ENCODE measurements at regions not wholly inside any gene's neighbourhood (a gene's known extent, or its start where the extent isn't known, plus 50 kb on each side); places are given as distances from the start of the nearest gene placed in this dataset.

DNA sequence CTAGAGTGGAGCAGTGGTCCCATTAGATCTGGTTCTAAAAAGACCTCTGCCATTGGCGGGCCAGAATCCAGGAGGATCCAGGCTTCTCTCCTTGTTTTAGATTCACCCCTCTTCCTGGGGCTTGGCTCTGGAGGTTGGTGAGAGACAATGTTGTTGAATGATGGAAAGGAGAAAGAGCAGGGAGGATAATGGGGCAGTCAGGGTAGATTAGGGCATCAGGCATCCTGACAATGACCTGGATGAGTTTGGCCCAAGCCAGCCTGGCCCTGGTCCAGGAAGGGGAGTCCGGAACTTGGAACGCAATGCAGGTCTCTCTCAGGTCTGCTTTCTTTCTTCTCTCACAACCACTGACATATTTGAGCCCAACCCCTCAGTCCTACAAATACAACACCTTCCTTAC is 260.1 kb upstream of the RASGRP1 start:
- Histone ChIP-seq H4K20me1 (ENCODE audit: insufficient read depth) (no peaks in the 10 kb centered on the region), H2AFZ (ENCODE audit: low read depth, low read length) (no peak overlapping the region), H3K9me2 (ENCODE audit: insufficient read depth, low read length) (no peaks in the 10 kb centered on the region), H3K9ac (ENCODE audit: low read length) (no peak overlapping the region), H3K79me2 (replicated peaks; ENCODE audit: insufficient read depth, low read length) (no peaks in the 10 kb centered on the region), H3K27ac (ENCODE audit: low read length) (no peak overlapping the region), H3K4me2 (ENCODE audit: low read length) (no peak overlapping the region), H3K9me3 (ENCODE audit: low read length) (no peaks in the 10 kb centered on the region), H3K4me3 (ENCODE audit: low read length) (no peak overlapping the region), H3K36me3 (ENCODE audit: insufficient read depth, low read length) (no peaks in the 10 kb centered on the region), H3F3A (ENCODE audit: insufficient read depth, low read length, poor library complexity, severe bottlenecking) (no peaks in the 10 kb centered on the region), H3K27me3 (ENCODE audit: insufficient read depth, low read depth, low read length) (peaks cover 11% of the 10 kb centered on the region)
- TF ChIP-seq TAF1 (IDR thresholded peaks at IDR 0.05; ENCODE audit: low read depth): no peak
- TF ChIP-seq POLR2AphosphoS5 (IDR thresholded peaks at IDR 0.05): no peak
- TF ChIP-seq SMC3 (conservative IDR thresholded peaks at IDR 0.05; ENCODE audit: poor library complexity): no peak
- TF ChIP-seq, protein P1, sequence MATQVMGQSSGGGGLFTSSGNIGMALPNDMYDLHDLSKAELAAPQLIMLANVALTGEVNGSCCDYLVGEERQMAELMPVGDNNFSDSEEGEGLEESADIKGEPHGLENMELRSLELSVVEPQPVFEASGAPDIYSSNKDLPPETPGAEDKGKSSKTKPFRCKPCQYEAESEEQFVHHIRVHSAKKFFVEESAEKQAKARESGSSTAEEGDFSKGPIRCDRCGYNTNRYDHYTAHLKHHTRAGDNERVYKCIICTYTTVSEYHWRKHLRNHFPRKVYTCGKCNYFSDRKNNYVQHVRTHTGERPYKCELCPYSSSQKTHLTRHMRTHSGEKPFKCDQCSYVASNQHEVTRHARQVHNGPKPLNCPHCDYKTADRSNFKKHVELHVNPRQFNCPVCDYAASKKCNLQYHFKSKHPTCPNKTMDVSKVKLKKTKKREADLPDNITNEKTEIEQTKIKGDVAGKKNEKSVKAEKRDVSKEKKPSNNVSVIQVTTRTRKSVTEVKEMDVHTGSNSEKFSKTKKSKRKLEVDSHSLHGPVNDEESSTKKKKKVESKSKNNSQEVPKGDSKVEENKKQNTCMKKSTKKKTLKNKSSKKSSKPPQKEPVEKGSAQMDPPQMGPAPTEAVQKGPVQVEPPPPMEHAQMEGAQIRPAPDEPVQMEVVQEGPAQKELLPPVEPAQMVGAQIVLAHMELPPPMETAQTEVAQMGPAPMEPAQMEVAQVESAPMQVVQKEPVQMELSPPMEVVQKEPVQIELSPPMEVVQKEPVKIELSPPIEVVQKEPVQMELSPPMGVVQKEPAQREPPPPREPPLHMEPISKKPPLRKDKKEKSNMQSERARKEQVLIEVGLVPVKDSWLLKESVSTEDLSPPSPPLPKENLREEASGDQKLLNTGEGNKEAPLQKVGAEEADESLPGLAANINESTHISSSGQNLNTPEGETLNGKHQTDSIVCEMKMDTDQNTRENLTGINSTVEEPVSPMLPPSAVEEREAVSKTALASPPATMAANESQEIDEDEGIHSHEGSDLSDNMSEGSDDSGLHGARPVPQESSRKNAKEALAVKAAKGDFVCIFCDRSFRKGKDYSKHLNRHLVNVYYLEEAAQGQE (IDR thresholded peaks at IDR 0.05; ENCODE audit: borderline replicate concordance): no peak
- no peak for TF ChIP-seq MXI1 (conservative IDR thresholded peaks at IDR 0.05; ENCODE audit: poor library complexity, severe bottlenecking)
- TF ChIP-seq, protein P2, sequence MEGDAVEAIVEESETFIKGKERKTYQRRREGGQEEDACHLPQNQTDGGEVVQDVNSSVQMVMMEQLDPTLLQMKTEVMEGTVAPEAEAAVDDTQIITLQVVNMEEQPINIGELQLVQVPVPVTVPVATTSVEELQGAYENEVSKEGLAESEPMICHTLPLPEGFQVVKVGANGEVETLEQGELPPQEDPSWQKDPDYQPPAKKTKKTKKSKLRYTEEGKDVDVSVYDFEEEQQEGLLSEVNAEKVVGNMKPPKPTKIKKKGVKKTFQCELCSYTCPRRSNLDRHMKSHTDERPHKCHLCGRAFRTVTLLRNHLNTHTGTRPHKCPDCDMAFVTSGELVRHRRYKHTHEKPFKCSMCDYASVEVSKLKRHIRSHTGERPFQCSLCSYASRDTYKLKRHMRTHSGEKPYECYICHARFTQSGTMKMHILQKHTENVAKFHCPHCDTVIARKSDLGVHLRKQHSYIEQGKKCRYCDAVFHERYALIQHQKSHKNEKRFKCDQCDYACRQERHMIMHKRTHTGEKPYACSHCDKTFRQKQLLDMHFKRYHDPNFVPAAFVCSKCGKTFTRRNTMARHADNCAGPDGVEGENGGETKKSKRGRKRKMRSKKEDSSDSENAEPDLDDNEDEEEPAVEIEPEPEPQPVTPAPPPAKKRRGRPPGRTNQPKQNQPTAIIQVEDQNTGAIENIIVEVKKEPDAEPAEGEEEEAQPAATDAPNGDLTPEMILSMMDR (IDR thresholded peaks at IDR 0.05; ENCODE audit: poor library complexity, severe bottlenecking): no peak
- TF ChIP-seq RAD21 (conservative IDR thresholded peaks at IDR 0.05): no peak
- TF ChIP-seq EZH2 (IDR thresholded peaks at IDR 0.05; ENCODE audit: borderline replicate concordance, insufficient read depth, low read length, poor library complexity, severe bottlenecking): no peak
- TF ChIP-seq EP300 (conservative IDR thresholded peaks at IDR 0.05; ENCODE audit: poor library complexity, severe bottlenecking): no peak

DNA sequence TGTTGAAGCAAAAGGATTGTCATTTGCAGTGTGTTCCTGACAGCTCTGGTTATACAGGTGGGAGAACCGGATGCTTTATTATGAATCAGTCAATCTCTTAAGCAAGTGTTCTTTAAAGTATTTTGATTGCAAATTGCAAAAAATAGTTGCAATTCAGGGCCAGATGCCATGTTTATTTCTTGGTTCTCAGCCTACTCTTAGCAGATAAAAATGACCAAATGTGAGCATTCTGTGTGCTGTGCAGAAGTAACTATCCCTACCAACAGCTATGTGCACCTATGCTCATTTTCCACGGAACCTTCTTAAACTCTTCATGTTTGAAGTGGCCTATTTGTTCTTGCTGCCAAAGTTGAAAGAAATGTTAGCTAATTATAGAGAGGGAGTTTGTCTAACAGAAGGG is 262.3 kb upstream of the RASGRP1 start:
- Histone ChIP-seq H4K20me1 (ENCODE audit: insufficient read depth) (no peaks in the 10 kb centered on the region), H3K27ac (ENCODE audit: low read length) (no peak overlapping the region), H3K27me3 (ENCODE audit: insufficient read depth, low read depth, low read length) (peaks cover 11% of the 10 kb centered on the region), H3K36me3 (ENCODE audit: insufficient read depth, low read length) (no peaks in the 10 kb centered on the region), H3K4me3 (ENCODE audit: low read length) (no peak overlapping the region), H2AFZ (ENCODE audit: low read depth, low read length) (no peak overlapping the region), H3K9me3 (ENCODE audit: low read length) (no peaks in the 10 kb centered on the region), H3K4me2 (ENCODE audit: low read length) (no peak overlapping the region), H3F3A (ENCODE audit: insufficient read depth, low read length, poor library complexity, severe bottlenecking) (no peaks in the 10 kb centered on the region), H3K9ac (ENCODE audit: low read length) (no peak overlapping the region), H3K79me2 (replicated peaks; ENCODE audit: insufficient read depth, low read length) (no peaks in the 10 kb centered on the region), H3K9me2 (ENCODE audit: insufficient read depth, low read length) (no peaks in the 10 kb centered on the region)
- TF ChIP-seq, protein P1 (IDR thresholded peaks at IDR 0.05; ENCODE audit: borderline replicate concordance): no peak
- TF ChIP-seq TAF1 (IDR thresholded peaks at IDR 0.05; ENCODE audit: low read depth): no peak
- TF ChIP-seq SMC3 (conservative IDR thresholded peaks at IDR 0.05; ENCODE audit: poor library complexity): no peak
- TF ChIP-seq, protein P2 (IDR thresholded peaks at IDR 0.05; ENCODE audit: poor library complexity, severe bottlenecking): no peak
- no peak for TF ChIP-seq MXI1 (conservative IDR thresholded peaks at IDR 0.05; ENCODE audit: poor library complexity, severe bottlenecking)
- TF ChIP-seq EZH2 (IDR thresholded peaks at IDR 0.05; ENCODE audit: borderline replicate concordance, insufficient read depth, low read length, poor library complexity, severe bottlenecking): no peak
- no peak for TF ChIP-seq POLR2AphosphoS5 (IDR thresholded peaks at IDR 0.05)
- TF ChIP-seq EP300 (conservative IDR thresholded peaks at IDR 0.05; ENCODE audit: poor library complexity, severe bottlenecking): no peak
- no peak for TF ChIP-seq RAD21 (conservative IDR thresholded peaks at IDR 0.05)
